Omental fat pad (tissue), 3 donors: ENCODE measurements at regions not wholly inside any gene's neighbourhood (a gene's known extent, or its start where the extent isn't known, plus 50 kb on each side); places are given as distances from the start of the nearest gene placed in this dataset.

Experiments
- ATAC-seq: fragments of 150-250 bp; one replicate; pipeline ENCODE4 v1.9.1; 2016; ENCODE audit warnings: mild to moderate bottlenecking, moderate library complexity; ENCODE audit not compliant: low FRiP score
- DNase-seq: peaks from one replicate; pipeline ENCODE4 v3.0.0-alpha.2; 2019; ENCODE audit warnings: low spot score
- TF ChIP-seq, protein P1 (sequence below), 3 donors: fragments of 450-650 bp; IDR thresholded peaks; one replicate each; pipeline ENCODE4 v1.5.1; 2016 to 2017; ENCODE audit warnings: antibody characterized with exemption in 3 of 3, mild to moderate bottlenecking in 3 of 3, moderate library complexity in 2 of 3

DNA sequence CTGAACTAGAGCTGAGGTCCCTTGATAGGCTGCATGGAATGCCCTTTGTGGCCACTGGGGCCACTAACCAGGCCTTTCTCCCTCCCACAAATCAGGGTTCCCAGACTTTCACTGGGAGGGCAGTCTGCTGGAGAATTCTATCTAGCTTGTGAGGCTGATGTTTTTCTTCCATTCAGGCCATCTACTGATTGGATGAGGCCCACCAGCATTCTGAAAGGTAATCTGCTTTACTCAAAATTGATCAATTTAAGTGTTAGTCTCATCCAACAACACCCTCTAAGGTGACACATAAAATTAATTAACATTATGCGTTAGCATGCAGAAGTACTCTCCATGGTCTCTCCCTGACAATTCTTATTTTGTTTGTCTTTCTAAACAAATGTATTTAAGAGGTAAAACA is 80.5 kb downstream of the RTP4 start:
- no peak for ATAC-seq
- no peak for DNase-seq
- TF ChIP-seq, protein P1, sequence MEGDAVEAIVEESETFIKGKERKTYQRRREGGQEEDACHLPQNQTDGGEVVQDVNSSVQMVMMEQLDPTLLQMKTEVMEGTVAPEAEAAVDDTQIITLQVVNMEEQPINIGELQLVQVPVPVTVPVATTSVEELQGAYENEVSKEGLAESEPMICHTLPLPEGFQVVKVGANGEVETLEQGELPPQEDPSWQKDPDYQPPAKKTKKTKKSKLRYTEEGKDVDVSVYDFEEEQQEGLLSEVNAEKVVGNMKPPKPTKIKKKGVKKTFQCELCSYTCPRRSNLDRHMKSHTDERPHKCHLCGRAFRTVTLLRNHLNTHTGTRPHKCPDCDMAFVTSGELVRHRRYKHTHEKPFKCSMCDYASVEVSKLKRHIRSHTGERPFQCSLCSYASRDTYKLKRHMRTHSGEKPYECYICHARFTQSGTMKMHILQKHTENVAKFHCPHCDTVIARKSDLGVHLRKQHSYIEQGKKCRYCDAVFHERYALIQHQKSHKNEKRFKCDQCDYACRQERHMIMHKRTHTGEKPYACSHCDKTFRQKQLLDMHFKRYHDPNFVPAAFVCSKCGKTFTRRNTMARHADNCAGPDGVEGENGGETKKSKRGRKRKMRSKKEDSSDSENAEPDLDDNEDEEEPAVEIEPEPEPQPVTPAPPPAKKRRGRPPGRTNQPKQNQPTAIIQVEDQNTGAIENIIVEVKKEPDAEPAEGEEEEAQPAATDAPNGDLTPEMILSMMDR (IDR thresholded peaks at IDR 0.05): no peak

DNA sequence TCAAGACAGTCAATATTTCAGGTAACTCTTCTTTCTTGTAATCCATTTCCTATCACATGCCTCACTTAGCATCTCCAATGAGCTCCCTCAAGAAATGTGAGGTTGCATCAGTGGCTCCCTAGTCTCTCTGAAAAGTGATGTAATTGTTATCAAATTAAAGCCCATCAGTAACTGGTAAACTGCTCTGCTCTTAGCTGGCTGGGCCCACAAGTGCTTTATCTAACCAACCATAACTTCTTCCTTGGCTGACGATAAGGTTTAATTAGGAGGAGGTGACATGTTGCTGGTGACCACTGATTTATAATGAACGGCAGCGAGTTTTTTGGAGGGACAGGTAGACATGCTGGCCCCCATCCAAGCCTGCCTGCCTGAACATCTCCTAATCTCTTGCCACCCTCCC is 79.6 kb downstream of the RTP4 start:
- DNase-seq (no peak), ATAC-seq (no peak)
- TF ChIP-seq, protein P1 (IDR thresholded peaks at IDR 0.05): no peak

DNA sequence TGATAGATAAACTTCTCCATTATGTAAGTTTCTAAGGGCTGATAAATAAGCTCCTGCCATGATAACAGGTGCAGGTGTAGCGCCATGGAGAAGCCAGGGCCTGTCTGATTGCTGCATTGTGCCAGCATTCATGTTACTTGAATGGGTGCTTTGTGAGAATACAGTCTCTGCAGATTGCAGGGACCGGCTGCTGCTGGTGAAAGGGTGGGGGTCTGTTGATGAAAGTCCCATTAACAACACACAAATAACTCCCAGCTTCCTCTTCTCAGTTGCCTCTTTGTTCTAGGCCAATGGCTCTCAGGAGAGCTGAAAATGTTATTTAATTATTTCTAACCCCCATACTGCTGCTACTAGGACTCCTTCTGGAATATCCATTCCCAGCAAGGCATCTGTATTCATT is 77.2 kb downstream of the RTP4 start:
- DNase-seq: no peak
- no peak for ATAC-seq
- TF ChIP-seq, protein P1 (IDR thresholded peaks at IDR 0.05): no peak

DNA sequence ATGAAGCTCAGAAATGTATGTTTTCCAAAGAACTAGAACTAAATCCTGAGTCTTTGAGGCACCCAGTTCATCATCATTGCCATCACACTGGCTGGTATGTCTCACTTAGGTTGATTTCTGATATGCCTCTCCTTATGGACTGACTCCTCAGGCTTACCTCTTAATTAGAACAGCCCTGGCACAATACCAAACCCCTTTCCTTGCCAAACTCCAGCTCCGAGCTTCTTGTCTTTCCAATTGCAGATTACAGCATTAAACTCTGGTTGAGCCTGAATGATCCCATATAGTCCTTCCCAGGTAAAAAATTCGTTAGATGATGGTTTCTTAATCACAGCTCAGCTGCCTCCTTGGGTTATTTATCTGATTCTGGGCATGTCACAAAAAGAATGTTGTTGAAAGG is 66.3 kb downstream of the RTP4 start:
- TF ChIP-seq, protein P1 (IDR thresholded peaks at IDR 0.05): no peak
- no peak for ATAC-seq

DNA sequence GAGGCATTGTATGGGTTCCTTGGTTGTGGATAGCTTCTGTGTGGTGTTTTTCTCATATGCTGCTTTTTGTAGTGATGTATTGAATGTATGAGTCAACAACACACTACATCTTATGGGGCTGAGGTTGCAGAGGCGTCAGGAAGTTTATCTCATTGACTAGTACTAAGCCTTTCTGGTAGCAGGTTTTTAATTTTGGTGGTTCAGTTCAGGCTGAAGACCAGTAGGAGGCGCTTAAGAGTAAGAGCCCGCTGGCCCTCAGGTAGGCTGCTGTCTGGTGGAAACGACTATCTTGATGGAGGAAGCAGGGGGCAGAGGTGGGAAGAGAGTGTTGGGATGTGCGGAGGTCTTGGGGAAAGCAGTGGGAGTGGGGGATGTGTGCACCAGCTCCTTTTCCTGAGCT is 62.4 kb downstream of the RTP4 start:
- no peak for ATAC-seq
- no peak for DNase-seq
- TF ChIP-seq, protein P1 (IDR thresholded peaks at IDR 0.05): no peak

More for the DNA sequence above, 66.3 kb downstream of the RTP4 start:
- no peak for DNase-seq
